ENCODE measurements at regions not wholly inside any gene's neighbourhood (a gene's known extent, or its start where the extent isn't known, plus 50 kb on each side); places are given as distances from the start of the nearest gene placed in this dataset.

DNA sequence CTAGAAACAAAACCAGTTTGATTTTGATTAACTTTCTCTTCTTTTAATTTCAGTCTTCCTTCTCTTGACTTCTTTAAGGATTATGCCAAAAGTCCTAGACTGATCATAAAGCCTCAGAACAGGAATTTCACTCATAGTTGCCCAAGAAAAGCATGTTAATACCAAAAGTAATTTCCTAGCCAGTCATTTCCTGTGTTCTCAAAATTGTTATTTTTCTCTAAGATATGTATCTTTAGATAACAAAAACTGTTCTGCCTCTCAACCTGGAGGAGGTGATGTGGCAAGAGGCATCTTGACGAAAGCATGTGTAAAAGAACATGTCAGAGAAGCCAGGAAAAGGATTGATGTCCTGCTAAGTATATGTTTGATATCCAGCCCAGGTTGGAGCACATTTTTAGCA is 78.0 kb upstream of the IPO9 start:
- DNase-seq (ENCODE audit: low read depth, low spot score) (no peak), ATAC-seq (no peak)
- BruUV-seq (replicated peaks): no TSS peak
- intact Hi-C loops (cut with micrococcal nuclease; ENCODE audit: unreplicated experiment) (no loop called here), in situ Hi-C loops (cut with HindIII; ENCODE audit: low pct_unique_long_range_greater_than_20kb, low sequenced_read_pairs) (loop anchor here (5.0 kb wide), 1 partner anchor 34 kb away; no protein-coding TSS in a partner anchor)
- Histone ChIP-seq H3K27ac (ENCODE audit: low read length) (peak overlapping the region; percentile 6; the same call in 1 of the 2 replicates), H3K4me1 (ENCODE audit: control insufficient read depth, insufficient read depth, low read length) (peaks cover 17% of the 10 kb centered on the region), H3K27me3 (ENCODE audit: control insufficient read depth, insufficient read depth, low read length) (no peaks in the 10 kb centered on the region; the same call in 1 of the 2 replicates), H3K4me3 (ENCODE audit: low read depth in 2 of 2, low read length in 2 of 2) (no peak overlapping the region), H3K36me3 (ENCODE audit: control insufficient read depth, insufficient read depth, low read length) (no peaks in the 10 kb centered on the region), H3K9me3 (ENCODE audit: control insufficient read depth, insufficient read depth, low read depth, low read length) (no peaks in the 10 kb centered on the region)
- ChIA-PET CTCF (no interaction called here), POLR2A (no interaction called here)
- no peak for TF ChIP-seq SIN3A (IDR thresholded peaks at IDR 0.05; ENCODE audit: borderline replicate concordance, insufficient read depth, low read depth, low read length)
- no peak for TF ChIP-seq TCF7L2 (IDR thresholded peaks at IDR 0.05; ENCODE audit: low read depth, low read length)
- TF ChIP-seq, protein P1, sequence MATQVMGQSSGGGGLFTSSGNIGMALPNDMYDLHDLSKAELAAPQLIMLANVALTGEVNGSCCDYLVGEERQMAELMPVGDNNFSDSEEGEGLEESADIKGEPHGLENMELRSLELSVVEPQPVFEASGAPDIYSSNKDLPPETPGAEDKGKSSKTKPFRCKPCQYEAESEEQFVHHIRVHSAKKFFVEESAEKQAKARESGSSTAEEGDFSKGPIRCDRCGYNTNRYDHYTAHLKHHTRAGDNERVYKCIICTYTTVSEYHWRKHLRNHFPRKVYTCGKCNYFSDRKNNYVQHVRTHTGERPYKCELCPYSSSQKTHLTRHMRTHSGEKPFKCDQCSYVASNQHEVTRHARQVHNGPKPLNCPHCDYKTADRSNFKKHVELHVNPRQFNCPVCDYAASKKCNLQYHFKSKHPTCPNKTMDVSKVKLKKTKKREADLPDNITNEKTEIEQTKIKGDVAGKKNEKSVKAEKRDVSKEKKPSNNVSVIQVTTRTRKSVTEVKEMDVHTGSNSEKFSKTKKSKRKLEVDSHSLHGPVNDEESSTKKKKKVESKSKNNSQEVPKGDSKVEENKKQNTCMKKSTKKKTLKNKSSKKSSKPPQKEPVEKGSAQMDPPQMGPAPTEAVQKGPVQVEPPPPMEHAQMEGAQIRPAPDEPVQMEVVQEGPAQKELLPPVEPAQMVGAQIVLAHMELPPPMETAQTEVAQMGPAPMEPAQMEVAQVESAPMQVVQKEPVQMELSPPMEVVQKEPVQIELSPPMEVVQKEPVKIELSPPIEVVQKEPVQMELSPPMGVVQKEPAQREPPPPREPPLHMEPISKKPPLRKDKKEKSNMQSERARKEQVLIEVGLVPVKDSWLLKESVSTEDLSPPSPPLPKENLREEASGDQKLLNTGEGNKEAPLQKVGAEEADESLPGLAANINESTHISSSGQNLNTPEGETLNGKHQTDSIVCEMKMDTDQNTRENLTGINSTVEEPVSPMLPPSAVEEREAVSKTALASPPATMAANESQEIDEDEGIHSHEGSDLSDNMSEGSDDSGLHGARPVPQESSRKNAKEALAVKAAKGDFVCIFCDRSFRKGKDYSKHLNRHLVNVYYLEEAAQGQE (IDR thresholded peaks at IDR 0.05; ENCODE audit: insufficient read depth in 1 of 2, low read depth in 2 of 2, low read length in 1 of 2): no peak
- no peak for TF ChIP-seq POLR2AphosphoS5 (IDR thresholded peaks at IDR 0.05; ENCODE audit: low read depth, low read length)
- TF ChIP-seq, protein P2, sequence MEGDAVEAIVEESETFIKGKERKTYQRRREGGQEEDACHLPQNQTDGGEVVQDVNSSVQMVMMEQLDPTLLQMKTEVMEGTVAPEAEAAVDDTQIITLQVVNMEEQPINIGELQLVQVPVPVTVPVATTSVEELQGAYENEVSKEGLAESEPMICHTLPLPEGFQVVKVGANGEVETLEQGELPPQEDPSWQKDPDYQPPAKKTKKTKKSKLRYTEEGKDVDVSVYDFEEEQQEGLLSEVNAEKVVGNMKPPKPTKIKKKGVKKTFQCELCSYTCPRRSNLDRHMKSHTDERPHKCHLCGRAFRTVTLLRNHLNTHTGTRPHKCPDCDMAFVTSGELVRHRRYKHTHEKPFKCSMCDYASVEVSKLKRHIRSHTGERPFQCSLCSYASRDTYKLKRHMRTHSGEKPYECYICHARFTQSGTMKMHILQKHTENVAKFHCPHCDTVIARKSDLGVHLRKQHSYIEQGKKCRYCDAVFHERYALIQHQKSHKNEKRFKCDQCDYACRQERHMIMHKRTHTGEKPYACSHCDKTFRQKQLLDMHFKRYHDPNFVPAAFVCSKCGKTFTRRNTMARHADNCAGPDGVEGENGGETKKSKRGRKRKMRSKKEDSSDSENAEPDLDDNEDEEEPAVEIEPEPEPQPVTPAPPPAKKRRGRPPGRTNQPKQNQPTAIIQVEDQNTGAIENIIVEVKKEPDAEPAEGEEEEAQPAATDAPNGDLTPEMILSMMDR (IDR thresholded peaks at IDR 0.05): no peak

DNA sequence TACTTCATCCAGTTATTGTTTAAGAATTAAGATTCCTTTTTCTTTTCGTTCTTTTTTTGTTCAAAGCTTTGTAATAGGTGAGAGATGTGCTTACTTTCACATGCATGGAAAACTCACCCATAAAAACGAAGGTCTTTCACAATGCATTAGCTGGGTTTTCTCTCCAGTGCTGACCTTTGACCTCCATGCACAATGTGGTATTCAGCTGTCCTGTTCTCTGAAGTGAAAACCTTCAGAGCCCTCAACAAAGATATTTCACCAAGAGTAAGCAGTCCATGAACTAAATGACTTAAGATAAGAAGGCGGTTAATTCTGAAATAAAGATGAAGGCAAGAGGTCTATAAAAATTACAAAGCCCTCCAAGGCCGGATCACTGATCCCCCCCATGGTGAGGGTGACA is 77.1 kb upstream of the IPO9 start:
- no peak for DNase-seq (ENCODE audit: low read depth, low spot score)
- ATAC-seq: no peak
- POLR2A ChIA-PET: no interaction called here
- Histone ChIP-seq H3K27me3 (ENCODE audit: control insufficient read depth, insufficient read depth, low read length) (no peaks in the 10 kb centered on the region; the same call in 1 of the 2 replicates), H3K9me3 (ENCODE audit: control insufficient read depth, insufficient read depth, low read depth, low read length) (no peaks in the 10 kb centered on the region), H3K4me3 (ENCODE audit: low read depth in 2 of 2, low read length in 2 of 2) (no peak overlapping the region), H3K4me1 (ENCODE audit: control insufficient read depth, insufficient read depth, low read length) (peaks cover 17% of the 10 kb centered on the region), H3K27ac (ENCODE audit: low read length) (no peak overlapping the region), H3K36me3 (ENCODE audit: control insufficient read depth, insufficient read depth, low read length) (no peaks in the 10 kb centered on the region)
- intact Hi-C loops (cut with micrococcal nuclease; ENCODE audit: unreplicated experiment): no loop called here
- BruUV-seq (replicated peaks): no TSS peak
- TF ChIP-seq, protein P2 (IDR thresholded peaks at IDR 0.05): no peak
- TF ChIP-seq, protein P1 (IDR thresholded peaks at IDR 0.05; ENCODE audit: insufficient read depth in 1 of 2, low read depth in 2 of 2, low read length in 1 of 2): no peak
- TF ChIP-seq POLR2AphosphoS5 (IDR thresholded peaks at IDR 0.05; ENCODE audit: low read depth, low read length) (no peak), SIN3A (IDR thresholded peaks at IDR 0.05; ENCODE audit: borderline replicate concordance, insufficient read depth, low read depth, low read length) (no peak), TCF7L2 (IDR thresholded peaks at IDR 0.05; ENCODE audit: low read depth, low read length) (no peak)
- in situ Hi-C loops (cut with HindIII; ENCODE audit: low pct_unique_long_range_greater_than_20kb, low sequenced_read_pairs): loop anchor here (5.0 kb wide), 1 partner anchor 35 kb away; no protein-coding TSS in a partner anchor
- CTCF ChIA-PET: no interaction called here
